ENCODE measurements at regions not wholly inside any gene's neighbourhood (a gene's known extent, or its start where the extent isn't known, plus 50 kb on each side); places are given as distances from the start of the nearest gene placed in this dataset.

DNA sequence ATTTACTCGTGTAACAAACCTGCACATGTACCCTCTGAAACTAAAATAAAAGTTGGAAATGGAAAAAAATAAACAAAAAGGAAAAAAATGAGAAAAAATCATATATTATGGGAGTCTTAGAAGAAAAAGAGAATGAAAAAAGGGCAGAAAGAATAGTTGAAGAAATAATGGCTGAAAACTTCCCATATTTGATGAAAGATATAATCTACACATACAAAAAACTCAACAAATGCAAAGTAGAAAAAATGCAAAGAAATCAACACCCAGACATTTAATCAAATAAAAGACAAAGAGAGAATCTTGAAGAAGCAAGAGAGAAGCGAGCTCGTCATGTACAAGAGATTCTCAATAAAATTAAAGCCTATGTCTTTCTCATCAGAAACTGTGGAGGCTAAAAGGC, 73.8 kb downstream of the SLC25A46 start:
- Histone ChIP-seq H3K27ac (no peak overlapping the region), H3K27me3 (no peaks in the 10 kb centered on the region), H3K36me3 (no peaks in the 10 kb centered on the region), H3K4me1 (no peaks in the 10 kb centered on the region), H3K9me3 (peaks cover 0 to 3% of the 10 kb centered on the region in 2 donors), H3K4me3 (no peak overlapping the region)
- intact Hi-C loops (cut with DNase I): no loop called here
- no peak for DNase-seq
- TF ChIP-seq, protein P1, sequence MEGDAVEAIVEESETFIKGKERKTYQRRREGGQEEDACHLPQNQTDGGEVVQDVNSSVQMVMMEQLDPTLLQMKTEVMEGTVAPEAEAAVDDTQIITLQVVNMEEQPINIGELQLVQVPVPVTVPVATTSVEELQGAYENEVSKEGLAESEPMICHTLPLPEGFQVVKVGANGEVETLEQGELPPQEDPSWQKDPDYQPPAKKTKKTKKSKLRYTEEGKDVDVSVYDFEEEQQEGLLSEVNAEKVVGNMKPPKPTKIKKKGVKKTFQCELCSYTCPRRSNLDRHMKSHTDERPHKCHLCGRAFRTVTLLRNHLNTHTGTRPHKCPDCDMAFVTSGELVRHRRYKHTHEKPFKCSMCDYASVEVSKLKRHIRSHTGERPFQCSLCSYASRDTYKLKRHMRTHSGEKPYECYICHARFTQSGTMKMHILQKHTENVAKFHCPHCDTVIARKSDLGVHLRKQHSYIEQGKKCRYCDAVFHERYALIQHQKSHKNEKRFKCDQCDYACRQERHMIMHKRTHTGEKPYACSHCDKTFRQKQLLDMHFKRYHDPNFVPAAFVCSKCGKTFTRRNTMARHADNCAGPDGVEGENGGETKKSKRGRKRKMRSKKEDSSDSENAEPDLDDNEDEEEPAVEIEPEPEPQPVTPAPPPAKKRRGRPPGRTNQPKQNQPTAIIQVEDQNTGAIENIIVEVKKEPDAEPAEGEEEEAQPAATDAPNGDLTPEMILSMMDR (IDR thresholded peaks at IDR 0.05): no peak
- no peak for ATAC-seq

GRCh38 chr5:110815916-110816605, 77.3 kb downstream of the SLC25A46 start:
- H3K4me3 ChIP-seq: no peak overlapping the region
- TF ChIP-seq, protein P1 (IDR thresholded peaks at IDR 0.05): no peak
- no peaks in the 10 kb centered on the region for H3K27me3 ChIP-seq
- DNase-seq (no peak), ATAC-seq (peak; percentile 82)
- H3K27ac ChIP-seq: no peak overlapping the region
- peaks cover 0 to 3% of the 10 kb centered on the region in 2 donors for H3K9me3 ChIP-seq
- no peaks in the 10 kb centered on the region for H3K4me1 ChIP-seq
- intact Hi-C loops (cut with DNase I): no loop called here
- no peaks in the 10 kb centered on the region for H3K36me3 ChIP-seq

DNA sequence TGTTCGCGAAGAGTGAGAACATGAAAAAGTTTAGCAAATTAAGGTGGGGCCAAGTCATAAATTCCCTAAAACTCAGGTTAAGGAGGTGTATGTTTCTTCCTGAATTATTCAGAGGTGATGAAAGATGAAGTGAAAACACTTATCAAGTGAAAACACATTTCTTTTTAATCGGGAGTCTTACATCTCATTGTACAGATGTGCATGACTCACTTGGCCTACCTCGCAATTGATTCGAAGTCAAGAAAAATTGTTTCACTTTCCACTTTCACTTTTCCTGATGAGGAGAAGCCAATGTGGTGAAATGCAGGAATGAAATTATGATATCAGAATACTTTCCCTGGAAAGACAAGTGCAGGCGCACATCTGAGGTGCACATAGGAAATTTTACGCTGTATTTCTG, 78.7 kb downstream of the SLC25A46 start:
- ATAC-seq: peak; percentile 57

DNA sequence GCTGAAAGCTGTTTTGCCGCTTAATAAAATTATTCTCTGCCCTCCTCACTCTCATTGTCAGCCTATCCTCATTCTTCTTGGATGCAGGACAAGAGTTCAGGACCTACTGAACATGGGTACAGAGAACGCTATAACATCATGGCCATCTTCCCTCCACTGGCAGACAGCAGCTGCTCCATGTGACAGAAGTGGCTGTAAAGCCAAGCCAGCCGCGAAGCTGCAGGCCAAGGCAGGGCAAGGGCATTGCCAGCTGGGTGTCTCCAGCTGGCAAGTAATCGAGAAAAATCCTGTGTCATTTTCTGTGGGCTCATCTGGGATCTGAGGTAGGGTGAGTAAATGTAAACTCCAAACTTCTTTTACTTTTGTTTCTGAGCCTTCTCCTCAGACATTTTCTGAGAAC, 84.8 kb downstream of the SLC25A46 start:
- intact Hi-C loops (cut with DNase I): no loop called here
- DNase-seq (peak in 1 of 4 donors; percentile 31), ATAC-seq (no peak)

More for the DNA sequence above, 78.7 kb downstream of the SLC25A46 start:
- no peak for DNase-seq
- TF ChIP-seq, protein P1 (IDR thresholded peaks at IDR 0.05): no peak
- peaks cover 0 to 3% of the 10 kb centered on the region in 2 donors for H3K9me3 ChIP-seq
- intact Hi-C loops (cut with DNase I): no loop called here
- no peaks in the 10 kb centered on the region for H3K4me1 ChIP-seq
- no peaks in the 10 kb centered on the region for H3K27me3 ChIP-seq
- no peaks in the 10 kb centered on the region for H3K36me3 ChIP-seq
- no peak overlapping the region for H3K4me3 ChIP-seq
- H3K27ac ChIP-seq: peak overlapping the region in 1 of 2 donors; percentile 43

DNA sequence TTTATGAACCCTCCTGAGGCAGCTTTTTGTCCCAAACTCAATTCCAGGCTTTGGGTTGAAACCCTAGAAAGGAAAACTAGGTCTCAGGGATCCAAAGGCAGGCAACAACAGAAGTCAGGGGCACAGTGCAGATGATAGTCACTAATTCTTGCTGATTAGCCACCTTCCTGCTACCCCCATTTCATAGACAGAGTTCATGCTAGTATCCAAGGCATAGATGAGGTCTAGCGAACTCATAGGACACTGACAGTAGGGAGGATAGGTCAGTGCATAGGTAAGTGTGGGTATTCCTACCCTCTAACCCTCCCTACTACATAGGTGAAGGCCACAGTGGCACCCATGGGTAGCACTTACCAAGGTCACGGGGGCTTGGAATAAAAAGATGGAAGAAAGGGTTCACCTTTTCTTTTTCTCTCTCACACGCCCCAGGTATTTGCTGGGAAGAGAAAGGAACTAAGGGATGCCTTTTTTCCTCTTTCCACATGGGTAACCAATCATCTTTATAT, 86.2 kb downstream of the SLC25A46 start:
- no peaks in the 10 kb centered on the region for H3K4me1 ChIP-seq
- H3K27me3 ChIP-seq: no peaks in the 10 kb centered on the region
- DNase-seq (no peak), ATAC-seq (no peak)
- H3K4me3 ChIP-seq: no peak overlapping the region
- intact Hi-C loops (cut with DNase I): no loop called here
- no peak overlapping the region for H3K27ac ChIP-seq
- H3K9me3 ChIP-seq: peaks cover 0 to 65% of the 10 kb centered on the region in 2 donors
- H3K36me3 ChIP-seq: no peaks in the 10 kb centered on the region
- TF ChIP-seq, protein P1 (IDR thresholded peaks at IDR 0.05): no peak

More for the DNA sequence above, 84.8 kb downstream of the SLC25A46 start:
- H3K4me3 ChIP-seq: no peak overlapping the region
- H3K27ac ChIP-seq: no peak overlapping the region
- no peaks in the 10 kb centered on the region for H3K36me3 ChIP-seq
- peaks cover 0 to 52% of the 10 kb centered on the region in 2 donors for H3K9me3 ChIP-seq
- H3K27me3 ChIP-seq: no peaks in the 10 kb centered on the region
- TF ChIP-seq, protein P1 (IDR thresholded peaks at IDR 0.05): no peak
- no peaks in the 10 kb centered on the region for H3K4me1 ChIP-seq

Data from left lung (tissue), 4 donors.